ENCODE measurements at regions not wholly inside any gene's neighbourhood (a gene's known extent, or its start where the extent isn't known, plus 50 kb on each side); places are given as distances from the start of the nearest gene placed in this dataset.
"Not testable (repeated sequence)": the region's sequence is repeated elsewhere in the genome, so short reads cannot be mapped to it uniquely, and the experiment has no call there.

DNA sequence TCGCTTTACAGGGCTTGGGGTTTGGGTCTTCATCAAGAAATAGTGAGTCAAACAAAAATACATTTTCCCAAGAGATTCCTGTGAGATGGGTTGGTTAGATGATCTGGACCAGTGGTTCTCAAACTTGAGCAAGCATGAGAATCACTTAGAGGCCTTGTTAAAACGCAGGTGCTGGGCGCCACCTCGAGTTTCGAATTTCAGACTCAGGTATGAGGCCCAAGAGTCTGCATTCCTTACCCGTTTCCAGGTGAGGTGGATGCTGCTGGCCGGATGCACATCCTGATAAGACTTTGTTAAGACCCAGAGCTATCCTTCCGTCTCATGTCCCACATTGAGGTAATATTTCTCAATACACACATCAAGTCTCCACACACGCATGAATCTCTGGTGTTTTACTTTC lies 707.8 kb upstream of the SALL3 start:
- no peak for DNase-seq (ENCODE audit: low read depth in 2 of 2)

DNA sequence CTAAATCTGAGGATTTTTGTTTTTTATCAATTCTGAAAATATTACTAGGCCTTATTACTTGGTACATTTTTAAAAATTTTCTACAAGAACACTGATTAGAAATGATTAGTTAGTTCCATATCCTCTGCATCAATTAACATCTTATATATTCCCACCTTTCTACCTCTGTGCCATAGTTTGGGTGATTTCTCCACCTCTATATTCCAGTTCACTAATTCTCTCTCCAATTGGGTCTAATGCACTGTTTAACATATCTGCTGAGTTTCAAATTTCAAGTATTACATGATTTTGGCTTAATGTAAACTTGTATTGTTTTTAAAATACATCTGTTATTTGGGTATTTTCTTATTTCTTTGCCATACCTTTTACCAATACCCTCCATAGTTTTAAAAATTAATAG lies 705.7 kb upstream of the SALL3 start:
- DNase-seq (ENCODE audit: low read depth in 2 of 2), result no peak

DNA sequence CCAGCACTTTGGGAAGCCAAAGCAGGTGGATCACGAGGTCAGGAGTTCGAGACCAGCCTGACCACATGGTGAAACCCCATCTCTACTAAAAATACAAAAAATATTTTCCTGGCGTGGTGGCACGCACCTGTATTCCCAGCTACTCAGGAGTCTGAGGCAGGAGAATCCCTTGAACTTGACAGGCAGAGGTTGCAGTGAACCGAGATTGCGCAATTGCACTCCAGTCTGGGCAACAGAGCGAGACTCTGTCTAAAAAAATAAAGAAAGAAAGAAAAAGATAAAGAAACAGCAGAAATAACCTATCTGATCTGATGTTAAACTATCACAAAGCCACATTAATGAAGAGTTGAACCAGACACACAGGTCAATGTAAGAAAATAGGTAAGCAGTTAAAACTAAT lies 696.2 kb upstream of the SALL3 start:
- not testable (repeated sequence) for DNase-seq (ENCODE audit: low read depth in 2 of 2)

GRCh38 chr18:78292618-78293380 lies 686.8 kb upstream of the SALL3 start:
- DNase-seq (ENCODE audit: low read depth in 2 of 2), result no peak

DNA sequence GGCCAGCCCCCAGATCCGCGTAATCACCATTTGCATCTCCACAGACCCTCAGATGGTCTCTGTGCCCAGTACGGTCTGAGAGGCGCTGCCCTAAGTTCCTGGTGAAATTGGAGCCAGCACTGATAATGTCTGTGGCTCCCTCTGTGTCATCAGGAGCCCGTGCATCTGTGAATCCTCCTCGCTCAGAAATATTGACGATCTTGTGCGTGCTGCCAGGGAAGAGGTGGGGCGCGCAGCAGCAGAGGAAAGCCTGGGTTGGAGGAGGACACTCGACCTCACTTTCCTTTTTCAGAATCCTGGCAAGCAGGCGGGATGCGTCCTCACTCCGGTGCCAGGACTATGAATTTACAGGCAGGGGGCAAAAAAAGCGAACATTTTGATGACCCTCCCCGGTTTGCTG lies 686.1 kb upstream of the SALL3 start:
- DNase-seq (ENCODE audit: low read depth in 2 of 2), result no peak

DNA sequence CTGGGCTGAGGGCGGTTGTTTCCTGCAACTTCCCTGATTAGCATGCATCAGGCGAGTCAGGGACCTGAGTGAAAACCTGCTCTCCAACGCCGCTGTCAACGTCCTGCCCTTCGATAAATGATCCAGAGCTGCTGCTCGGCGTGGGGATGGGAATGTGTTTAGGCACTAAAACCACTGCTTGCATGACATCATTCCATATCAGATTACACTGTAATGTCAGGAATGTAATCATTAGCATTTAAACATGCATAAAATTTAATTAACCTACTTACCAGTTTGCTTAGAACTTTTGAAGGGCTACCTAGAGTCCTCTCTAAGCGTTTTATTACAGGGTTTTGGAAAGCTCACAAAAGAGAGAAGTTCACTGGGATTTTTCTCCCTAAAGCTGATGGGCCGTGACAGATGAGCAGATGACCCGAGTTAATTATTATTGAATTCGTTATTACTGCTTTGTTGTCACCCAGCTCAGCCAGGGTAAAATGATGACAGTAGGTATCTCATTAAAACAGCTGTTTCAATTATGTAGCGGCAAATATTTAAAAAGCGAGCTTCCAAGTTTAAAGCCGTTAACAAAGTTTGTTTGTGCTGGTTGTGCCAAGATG lies 685.6 kb upstream of the SALL3 start:
- no peak for DNase-seq (ENCODE audit: low read depth in 2 of 2)

DNA sequence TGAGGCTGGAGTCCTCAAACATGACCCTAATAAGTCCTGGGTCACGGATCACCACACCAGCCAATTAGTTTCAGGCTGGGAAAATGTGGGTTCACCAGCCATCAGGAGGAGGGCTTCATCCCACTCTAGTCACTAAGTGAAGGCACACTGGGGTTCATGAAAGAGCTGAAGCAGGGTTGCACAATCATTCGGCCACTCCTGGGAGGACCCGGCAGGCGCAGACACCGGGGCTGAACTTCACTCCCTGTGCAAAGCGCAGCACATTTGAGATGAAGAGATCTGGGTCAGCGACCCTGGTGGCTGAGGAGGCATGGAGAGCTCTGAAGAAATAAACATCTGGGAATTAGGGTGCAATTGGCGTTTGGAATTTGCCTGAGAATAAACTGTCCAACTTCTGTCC lies 684.4 kb upstream of the SALL3 start:
- DNase-seq (ENCODE audit: low read depth in 2 of 2), result no peak

- no peak for DNase-seq (ENCODE audit: low read depth in 2 of 2)
Observed at GRCh38 chr18:78296166-78296565, 683.5 kb upstream of the SALL3 start.

DNA sequence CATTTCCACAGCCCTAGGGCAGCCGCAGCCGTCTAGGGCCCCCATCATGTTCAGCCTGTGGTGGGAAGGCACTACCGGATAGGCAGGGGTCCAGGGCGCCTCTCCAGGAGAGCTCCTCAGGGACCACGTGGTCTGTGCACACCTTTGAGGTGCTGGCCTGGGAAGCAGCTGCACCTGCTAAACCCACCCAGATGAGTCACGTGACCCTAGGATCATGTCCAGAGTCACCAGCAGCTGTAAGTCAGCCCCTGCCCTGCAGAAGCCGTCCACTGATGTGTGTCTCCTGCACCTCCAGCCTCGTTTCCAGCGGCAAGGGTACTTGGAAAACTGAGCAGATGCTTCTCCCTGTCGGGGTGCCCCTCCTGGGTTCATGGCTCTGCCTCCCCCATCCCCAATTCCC lies 682.6 kb upstream of the SALL3 start:
- no peak for DNase-seq (ENCODE audit: low read depth in 2 of 2)

- no peak for DNase-seq (ENCODE audit: low read depth in 2 of 2)
Observed at GRCh38 chr18:78303519-78304191, 676.0 kb upstream of the SALL3 start.

GRCh38 chr18:78304192-78305164 lies 675.1 kb upstream of the SALL3 start:
- DNase-seq (ENCODE audit: low read depth in 2 of 2), result no peak

GRCh38 chr18:78305789-78306188 lies 673.8 kb upstream of the SALL3 start:
- DNase-seq (ENCODE audit: low read depth in 2 of 2), result no peak

DNA sequence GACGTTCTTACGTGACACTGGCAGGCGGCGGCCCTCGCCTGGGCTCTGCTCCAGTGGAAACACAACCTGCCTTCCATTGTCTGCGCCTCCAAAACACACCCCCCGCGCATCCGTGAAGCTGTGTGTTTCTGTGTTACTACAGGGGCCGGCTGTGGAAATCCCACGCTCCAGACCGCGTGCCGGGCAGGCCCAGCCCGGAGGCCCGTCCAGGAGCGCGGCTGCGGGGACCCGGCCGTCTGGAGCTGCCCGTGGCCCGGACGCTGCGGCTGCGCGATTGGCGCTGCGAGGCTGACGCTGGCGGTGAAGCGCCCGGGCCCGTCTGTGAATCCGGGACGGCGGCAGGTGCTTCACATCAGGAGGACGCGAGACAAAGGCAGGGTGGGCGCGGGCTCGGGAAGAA lies 670.3 kb upstream of the SALL3 start:
- DNase-seq (ENCODE audit: low read depth in 2 of 2), result no peak

- DNase-seq (ENCODE audit: low read depth in 2 of 2), result no peak
Observed at GRCh38 chr18:78309924-78310323, 669.7 kb upstream of the SALL3 start.

DNA sequence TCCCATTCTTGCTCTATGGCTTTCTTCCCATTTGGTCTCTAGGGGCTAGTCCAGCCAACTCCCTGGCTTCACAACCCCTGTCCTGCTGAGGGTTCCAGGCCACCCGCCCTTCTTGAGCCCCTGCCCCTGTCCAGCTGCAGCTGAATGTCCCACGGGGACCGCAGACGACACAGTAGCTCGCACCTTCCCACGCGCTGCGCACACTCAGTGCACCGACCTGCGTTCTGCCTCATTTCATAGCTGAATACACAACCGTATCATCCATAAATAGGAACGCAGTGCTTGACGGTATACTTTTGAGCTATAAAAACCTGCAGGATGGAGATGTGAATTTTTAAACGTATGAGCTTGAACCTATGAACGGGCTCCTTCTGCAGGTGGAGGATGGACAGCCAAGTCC lies 660.4 kb upstream of the SALL3 start:
- no peak for DNase-seq (ENCODE audit: low read depth in 2 of 2)

- DNase-seq (ENCODE audit: low read depth in 2 of 2), result no peak
Observed at GRCh38 chr18:78319961-78320360, 659.7 kb upstream of the SALL3 start.

DNA sequence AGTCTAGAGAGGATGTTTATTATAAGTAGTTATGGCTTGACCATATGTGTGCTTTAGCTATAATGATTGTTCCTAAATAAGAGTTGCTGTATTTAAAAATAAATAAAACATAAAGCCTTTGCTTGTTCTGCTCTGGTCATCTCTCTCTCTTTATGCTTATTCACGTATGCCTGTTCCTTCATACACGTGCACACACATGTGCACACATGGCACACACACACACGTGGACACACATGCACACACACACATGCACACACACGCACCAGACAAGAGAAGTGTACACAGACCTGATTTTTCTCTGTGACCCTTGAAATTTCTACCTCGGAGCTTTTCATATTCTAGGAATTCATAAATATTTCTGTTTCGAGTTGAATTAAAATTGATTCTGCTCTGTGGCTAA lies 658.2 kb upstream of the SALL3 start:
- no peak for DNase-seq (ENCODE audit: low read depth in 2 of 2)

- DNase-seq (ENCODE audit: low read depth in 2 of 2), result no peak
Observed at GRCh38 chr18:78323453-78324197, 656.0 kb upstream of the SALL3 start.

DNA sequence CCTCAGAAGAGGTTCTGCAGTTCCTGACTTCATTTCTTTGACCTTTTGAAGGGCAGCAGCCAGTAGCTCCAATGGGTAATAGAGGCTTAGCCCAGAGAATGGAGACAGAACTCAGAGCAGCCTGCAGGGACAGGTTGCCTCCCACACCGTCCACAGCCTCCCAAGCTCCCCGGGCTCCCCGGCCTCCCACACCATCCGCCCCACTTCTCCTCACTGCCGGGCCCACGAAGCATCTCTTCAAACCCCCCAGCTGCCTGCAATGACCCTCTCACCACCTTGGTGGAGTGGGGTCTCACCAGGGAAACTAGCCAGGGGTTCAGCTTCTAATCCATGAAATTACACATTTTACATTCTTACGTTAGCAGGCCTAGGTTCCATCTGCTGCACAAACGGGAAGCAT lies 652.0 kb upstream of the SALL3 start:
- no peak for DNase-seq (ENCODE audit: low read depth in 2 of 2)

DNA sequence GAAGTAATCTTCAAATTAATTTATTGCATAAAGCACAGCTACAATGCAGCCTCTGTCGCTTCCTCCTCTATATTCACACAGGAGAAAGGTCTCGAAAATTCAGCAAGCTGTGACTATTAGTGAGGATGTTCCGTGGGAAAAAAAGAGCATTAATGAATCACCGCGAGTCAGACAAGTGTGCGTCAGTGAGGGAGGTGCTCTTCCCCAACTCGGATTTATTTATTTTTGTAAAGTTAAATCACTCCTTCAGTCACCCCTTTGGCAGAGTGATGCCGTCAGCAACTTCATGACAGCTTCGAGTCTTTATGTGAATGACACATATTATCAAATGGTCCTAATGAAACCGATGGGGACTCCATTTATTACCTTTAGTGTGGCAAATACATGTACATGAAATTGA lies 648.9 kb upstream of the SALL3 start:
- no peak for DNase-seq (ENCODE audit: low read depth in 2 of 2)

DNA sequence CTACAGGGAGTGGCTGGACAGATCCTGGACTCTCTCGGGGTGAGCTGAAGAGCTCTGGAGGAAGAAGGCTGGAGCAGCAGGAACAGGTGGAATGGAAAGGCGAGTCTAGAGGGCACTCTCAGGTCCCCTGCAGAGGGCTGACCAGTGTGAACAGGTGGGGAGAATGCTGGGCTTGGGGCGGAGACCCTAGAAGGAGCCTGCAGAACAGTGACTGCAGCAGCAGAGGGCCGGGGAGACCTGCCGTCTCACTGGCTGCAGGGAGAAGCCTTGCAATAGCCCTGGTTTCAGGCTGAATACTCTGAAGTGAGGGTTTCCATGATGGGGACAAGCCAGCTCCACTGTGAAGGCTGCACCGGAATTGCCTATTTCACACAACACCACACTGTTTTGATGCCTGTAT lies 626.7 kb upstream of the SALL3 start:
- DNase-seq (ENCODE audit: low read depth in 2 of 2), result no peak
